Neural progenitor cell (in vitro differentiated cells): ENCODE measurements at regions not wholly inside any gene's neighbourhood (a gene's known extent, or its start where the extent isn't known, plus 50 kb on each side); places are given as distances from the start of the nearest gene placed in this dataset.

Source experiments
- DNase-seq: peaks from one replicate; pipeline ENCODE4 v3.0.0-alpha.2; 2016; ENCODE audit warnings: low spot score
- H2AFZ ChIP-seq: fragments of 200-600 bp; sonication (generic); replicated peaks from 2 replicates; pipeline ENCODE4 v1.6.1; 2016; ENCODE audit warnings: antibody characterized with exemption
- H3F3A ChIP-seq: fragments of 200-600 bp; sonication (generic); 2 replicates; pipeline ENCODE4 v1.6.1; 2016; ENCODE audit warnings: antibody characterized with exemption, low read depth
- H3K27ac ChIP-seq: fragments of 200-600 bp; sonication (generic); 2 replicates; pipeline ENCODE4 v1.5.1; 2016; ENCODE audit warnings: mild to moderate bottlenecking
- H3K27me3 ChIP-seq: fragments of 200-600 bp; sonication (generic); 2 replicates; pipeline ENCODE4 v1.6.1; 2016; ENCODE audit warnings: mild to moderate bottlenecking, moderate library complexity
- H3K36me3 ChIP-seq: fragments of 200-600 bp; sonication (generic); 2 replicates; pipeline ENCODE4 v1.5.1; 2016
- H3K4me1 ChIP-seq: fragments of 200-600 bp; sonication (generic); 2 replicates; pipeline ENCODE4 v1.6.1; 2016; ENCODE audit warnings: mixed run types
- H3K4me2 ChIP-seq: fragments of 200-600 bp; sonication (generic); 2 replicates; pipeline ENCODE4 v1.6.1; 2016
- H3K4me3 ChIP-seq: fragments of 200-600 bp; sonication (generic); 2 replicates; pipeline ENCODE4 v1.5.1; 2016
- H3K79me2 ChIP-seq: fragments of 200-600 bp; sonication (generic); 2 replicates; pipeline ENCODE4 v1.6.1; 2016; ENCODE audit warnings: low read depth
- H3K9ac ChIP-seq: fragments of 200-600 bp; sonication (generic); 2 replicates; pipeline ENCODE4 v1.6.1; 2016
- H3K9me3 ChIP-seq: fragments of 200-600 bp; sonication (generic); 2 replicates; pipeline ENCODE4 v1.5.1; 2016; ENCODE audit warnings: low read depth
- H4K20me1 ChIP-seq: fragments of 200-600 bp; sonication (generic); 2 replicates; pipeline ENCODE4 v1.6.1; 2016; ENCODE audit warnings: low read depth
- H3K27ac Mint-ChIP-seq: 3 replicates; pipeline ENCODE4 v1.8.0; 2021; ENCODE audit warnings: mixed read lengths
- H3K27me3 Mint-ChIP-seq: 2 replicates; pipeline ENCODE4 v1.8.0; 2022; ENCODE audit warnings: low read depth, mild to moderate bottlenecking, inconsistent platforms, moderate library complexity, mixed read lengths; ENCODE audit not compliant: insufficient read depth
- H3K36me3 Mint-ChIP-seq: 3 replicates; pipeline ENCODE4 v1.8.0; 2021; ENCODE audit warnings: mixed read lengths
- H3K4me1 Mint-ChIP-seq: 3 replicates; pipeline ENCODE4 v1.8.0; 2021; ENCODE audit warnings: mixed read lengths
- H3K4me3 Mint-ChIP-seq: 3 replicates; pipeline ENCODE4 v1.8.0; 2021; ENCODE audit warnings: mild to moderate bottlenecking, moderate library complexity, mixed read lengths
- H3K9me3 Mint-ChIP-seq: 3 replicates; pipeline ENCODE4 v1.8.0; 2020; ENCODE audit warnings: mixed read lengths
- CTCF ChIP-seq: fragments of 200-600 bp; sonication (generic); IDR thresholded peaks from 2 replicates; pipeline ENCODE4 v1.5.1; 2017; ENCODE audit warnings: antibody characterized with exemption, mild to moderate bottlenecking
- EZH2 ChIP-seq: fragments of 200-600 bp; sonication (generic); IDR thresholded peaks from 2 replicates; pipeline ENCODE4 v1.6.1; 2017; ENCODE audit warnings: antibody characterized with exemption, mild to moderate bottlenecking, moderate library complexity
- EZH2phosphoT487 ChIP-seq: fragments of 200-600 bp; sonication (generic); IDR thresholded peaks from 2 replicates; pipeline ENCODE4 v1.6.1; 2017; ENCODE audit warnings: antibody characterized with exemption

- H3K36me3 Mint-ChIP-seq: no peaks in the 10 kb centered on the region
- Histone ChIP-seq H3K79me2 (no peaks in the 10 kb centered on the region), H3K4me3 (no peak overlapping the region), H2AFZ (no peak overlapping the region), H3K27ac (no peak overlapping the region), H3K4me1 (peaks cover 6% of the 10 kb centered on the region), H3F3A (no peaks in the 10 kb centered on the region), H3K9ac (no peak overlapping the region), H3K9me3 (no peaks in the 10 kb centered on the region), H3K36me3 (no peaks in the 10 kb centered on the region), H3K27me3 (no peaks in the 10 kb centered on the region), H3K4me2 (no peak overlapping the region), H4K20me1 (no peaks in the 10 kb centered on the region)
- peaks cover 6% of the 10 kb centered on the region for H3K4me1 Mint-ChIP-seq
- DNase-seq: no peak
- H3K27ac Mint-ChIP-seq: peak overlapping the region; percentile 14
- no peak for TF ChIP-seq EZH2
- TF ChIP-seq EZH2phosphoT487: no peak
- no peak for TF ChIP-seq CTCF
- H3K27me3 Mint-ChIP-seq: peaks cover 6% of the 10 kb centered on the region
- H3K4me3 Mint-ChIP-seq: no peak overlapping the region
- peaks cover 10% of the 10 kb centered on the region for H3K9me3 Mint-ChIP-seq
These were observed 147.3 kb downstream of the OSTF1 start for GRCh38 chr9:75235632-75236031.

GRCh38 chr9:75238311-75238976 is 150.1 kb downstream of the OSTF1 start:
- H3K27ac Mint-ChIP-seq: no peak overlapping the region
- no peaks in the 10 kb centered on the region for H4K20me1 ChIP-seq
- peaks cover 3% of the 10 kb centered on the region for H3K27me3 Mint-ChIP-seq
- no peaks in the 10 kb centered on the region for H3K27me3 ChIP-seq
- no peak overlapping the region for H3K4me3 Mint-ChIP-seq
- no peaks in the 10 kb centered on the region for H3K36me3 ChIP-seq
- H3K4me3 ChIP-seq: no peak overlapping the region
- peak; percentile 83 for DNase-seq
- no peaks in the 10 kb centered on the region for H3K9me3 ChIP-seq
- no peak overlapping the region for H3K27ac ChIP-seq
- no peak overlapping the region for H2AFZ ChIP-seq
- peaks cover under 1% of the 10 kb centered on the region for H3K4me1 Mint-ChIP-seq
- H3K36me3 Mint-ChIP-seq: no peaks in the 10 kb centered on the region
- H3K4me1 ChIP-seq: peaks cover 5% of the 10 kb centered on the region
- no peaks in the 10 kb centered on the region for H3F3A ChIP-seq
- TF ChIP-seq EZH2 (no peak), CTCF (peak; percentile 68)
- H3K9me3 Mint-ChIP-seq: peaks cover 10% of the 10 kb centered on the region
- H3K79me2 ChIP-seq: no peaks in the 10 kb centered on the region
- no peak overlapping the region for H3K9ac ChIP-seq
- no peak overlapping the region for H3K4me2 ChIP-seq

GRCh38 chr9:75239176-75239575 is 150.9 kb downstream of the OSTF1 start:
- H3K27me3 ChIP-seq: no peaks in the 10 kb centered on the region
- H4K20me1 ChIP-seq: no peaks in the 10 kb centered on the region
- Mint-ChIP-seq H3K4me1 (no peaks in the 10 kb centered on the region), H3K9me3 (peaks cover 10% of the 10 kb centered on the region), H3K27me3 (peaks cover 3% of the 10 kb centered on the region), H3K4me3 (no peak overlapping the region), H3K36me3 (no peaks in the 10 kb centered on the region), H3K27ac (no peak overlapping the region)
- H3K4me1 ChIP-seq: no peaks in the 10 kb centered on the region
- H3K4me3 ChIP-seq: no peak overlapping the region
- no peak overlapping the region for H3K9ac ChIP-seq
- TF ChIP-seq EZH2phosphoT487 (no peak), CTCF (no peak), EZH2 (no peak)
- no peak overlapping the region for H3K27ac ChIP-seq
- DNase-seq: no peak
- no peaks in the 10 kb centered on the region for H3K79me2 ChIP-seq
- no peak overlapping the region for H3K4me2 ChIP-seq
- H3K36me3 ChIP-seq: no peaks in the 10 kb centered on the region
- no peak overlapping the region for H2AFZ ChIP-seq
- H3K9me3 ChIP-seq: no peaks in the 10 kb centered on the region
- no peaks in the 10 kb centered on the region for H3F3A ChIP-seq
